ENCODE measurements at regions not wholly inside any gene's neighbourhood (a gene's known extent, or its start where the extent isn't known, plus 50 kb on each side); places are given as distances from the start of the nearest gene placed in this dataset.

- TF ChIP-seq CTCF (conservative IDR thresholded peaks at IDR 0.05; ENCODE audit: low read depth, low read length) = no peak
- TF ChIP-seq EZH2 (IDR thresholded peaks at IDR 0.05; ENCODE audit: borderline replicate concordance, low read depth, low read length, poor library complexity, severe bottlenecking) = no peak
Measured at GRCh38 chr12:63052696-63053095, 98.3 kb downstream of the AVPR1A start.
